GM12892 (cell line): ENCODE measurements at regions not wholly inside any gene's neighbourhood (a gene's known extent, or its start where the extent isn't known, plus 50 kb on each side); places are given as distances from the start of the nearest gene placed in this dataset.

Experiments
- POLR2A ChIP-seq: IDR thresholded peaks from 2 replicates; pipeline ENCODE4 v1.6.1; 2011; ENCODE audit warnings: low read depth, low read length, control low read depth
- TAF1 ChIP-seq: IDR thresholded peaks from 2 replicates; pipeline ENCODE4 v1.6.1; 2011; ENCODE audit warnings: low read depth, mild to moderate bottlenecking, control low read depth, low read length, borderline replicate concordance

DNA sequence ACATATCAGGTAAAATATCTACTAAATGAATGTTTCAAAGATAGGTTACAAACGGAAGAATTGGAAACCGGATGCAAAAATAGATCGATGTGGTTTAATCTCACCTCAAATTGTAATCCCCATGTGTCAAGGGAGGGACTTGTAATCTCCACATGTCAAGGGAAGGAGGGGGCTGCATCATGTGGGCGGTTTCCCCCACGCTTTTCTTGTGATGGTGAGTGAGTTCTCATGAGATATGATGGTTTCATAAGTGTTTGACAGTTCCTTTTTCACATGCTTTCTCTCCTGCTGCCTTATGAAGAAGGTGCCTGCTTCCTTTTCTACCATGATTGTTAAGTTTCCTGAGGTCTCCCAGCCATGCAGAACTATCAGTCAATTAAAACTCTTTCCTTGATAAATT, 408.7 kb upstream of the TMPRSS15 start:
- no peak for TF ChIP-seq TAF1
- no peak for TF ChIP-seq POLR2A
